Osteocyte (in vitro differentiated cells): ENCODE measurements at regions not wholly inside any gene's neighbourhood (a gene's known extent, or its start where the extent isn't known, plus 50 kb on each side); places are given as distances from the start of the nearest gene placed in this dataset.

Experiments
- DNase-seq: peaks from one replicate; pipeline ENCODE4 v3.0.0; 2021; ENCODE audit warnings: mixed read lengths; ENCODE audit not compliant: unreplicated experiment; ENCODE audit errors: extremely low spot score
- H3K27ac Mint-ChIP-seq: one replicate; pipeline ENCODE4 v1.8.0; 2021; ENCODE audit warnings: mild to moderate bottlenecking, mixed read lengths; ENCODE audit not compliant: unreplicated experiment
- H3K27me3 Mint-ChIP-seq: one replicate; pipeline ENCODE4 v1.8.0; 2021; ENCODE audit warnings: mixed read lengths; ENCODE audit not compliant: unreplicated experiment
- H3K36me3 Mint-ChIP-seq: one replicate; pipeline ENCODE4 v1.8.0; 2021; ENCODE audit warnings: mixed read lengths; ENCODE audit not compliant: unreplicated experiment
- H3K4me1 Mint-ChIP-seq: one replicate; pipeline ENCODE4 v1.8.0; 2021; ENCODE audit warnings: mixed read lengths; ENCODE audit not compliant: unreplicated experiment
- H3K4me3 Mint-ChIP-seq: one replicate; pipeline ENCODE4 v1.8.0; 2021; ENCODE audit warnings: mild to moderate bottlenecking, moderate library complexity, mixed read lengths; ENCODE audit not compliant: unreplicated experiment
- H3K9me3 Mint-ChIP-seq: one replicate; pipeline ENCODE4 v1.8.0; 2021; ENCODE audit warnings: mixed read lengths; ENCODE audit not compliant: unreplicated experiment
- TF ChIP-seq, protein P1 (sequence below): fragments of 200-600 bp; sonication (generic); IDR thresholded peaks from 2 replicates; pipeline ENCODE4 v1.5.0; 2021; ENCODE audit warnings: antibody characterized with exemption, mild to moderate bottlenecking, moderate library complexity

- no peak overlapping the region for H3K27ac Mint-ChIP-seq
- no peak for DNase-seq
- no peaks in the 10 kb centered on the region for H3K27me3 Mint-ChIP-seq
- TF ChIP-seq, protein P1, sequence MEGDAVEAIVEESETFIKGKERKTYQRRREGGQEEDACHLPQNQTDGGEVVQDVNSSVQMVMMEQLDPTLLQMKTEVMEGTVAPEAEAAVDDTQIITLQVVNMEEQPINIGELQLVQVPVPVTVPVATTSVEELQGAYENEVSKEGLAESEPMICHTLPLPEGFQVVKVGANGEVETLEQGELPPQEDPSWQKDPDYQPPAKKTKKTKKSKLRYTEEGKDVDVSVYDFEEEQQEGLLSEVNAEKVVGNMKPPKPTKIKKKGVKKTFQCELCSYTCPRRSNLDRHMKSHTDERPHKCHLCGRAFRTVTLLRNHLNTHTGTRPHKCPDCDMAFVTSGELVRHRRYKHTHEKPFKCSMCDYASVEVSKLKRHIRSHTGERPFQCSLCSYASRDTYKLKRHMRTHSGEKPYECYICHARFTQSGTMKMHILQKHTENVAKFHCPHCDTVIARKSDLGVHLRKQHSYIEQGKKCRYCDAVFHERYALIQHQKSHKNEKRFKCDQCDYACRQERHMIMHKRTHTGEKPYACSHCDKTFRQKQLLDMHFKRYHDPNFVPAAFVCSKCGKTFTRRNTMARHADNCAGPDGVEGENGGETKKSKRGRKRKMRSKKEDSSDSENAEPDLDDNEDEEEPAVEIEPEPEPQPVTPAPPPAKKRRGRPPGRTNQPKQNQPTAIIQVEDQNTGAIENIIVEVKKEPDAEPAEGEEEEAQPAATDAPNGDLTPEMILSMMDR: no peak
- peaks cover under 1% of the 10 kb centered on the region for H3K9me3 Mint-ChIP-seq
- H3K36me3 Mint-ChIP-seq: no peaks in the 10 kb centered on the region
- no peaks in the 10 kb centered on the region for H3K4me1 Mint-ChIP-seq
- H3K4me3 Mint-ChIP-seq: no peak overlapping the region
These were observed 114.7 kb upstream of the CELF2 start for GRCh38 chr10:10902951-10903350.

GRCh38 chr10:10903620-10904019 is 114.1 kb upstream of the CELF2 start:
- DNase-seq: no peak
- Mint-ChIP-seq H3K27ac (no peak overlapping the region), H3K9me3 (no peaks in the 10 kb centered on the region), H3K36me3 (no peaks in the 10 kb centered on the region), H3K4me3 (no peak overlapping the region), H3K4me1 (no peaks in the 10 kb centered on the region), H3K27me3 (no peaks in the 10 kb centered on the region)
- TF ChIP-seq, protein P1: no peak

- Mint-ChIP-seq H3K27me3 (no peaks in the 10 kb centered on the region), H3K36me3 (no peaks in the 10 kb centered on the region), H3K27ac (no peak overlapping the region), H3K9me3 (no peaks in the 10 kb centered on the region), H3K4me3 (no peak overlapping the region), H3K4me1 (peaks cover 22% of the 10 kb centered on the region)
- TF ChIP-seq, protein P1: no peak
- no peak for DNase-seq
These were observed 107.0 kb upstream of the CELF2 start for GRCh38 chr10:10910634-10911033.

- H3K9me3 Mint-ChIP-seq: no peaks in the 10 kb centered on the region
- H3K4me3 Mint-ChIP-seq: peak overlapping the region; percentile 61
- DNase-seq: no peak
- H3K27me3 Mint-ChIP-seq: no peaks in the 10 kb centered on the region
- H3K27ac Mint-ChIP-seq: peak overlapping the region; percentile 86
- H3K36me3 Mint-ChIP-seq: no peaks in the 10 kb centered on the region
- H3K4me1 Mint-ChIP-seq: peaks cover 22% of the 10 kb centered on the region
- TF ChIP-seq, protein P1: no peak
These were observed 106.6 kb upstream of the CELF2 start for GRCh38 chr10:10911035-10911434.

- Mint-ChIP-seq H3K9me3 (no peaks in the 10 kb centered on the region), H3K27me3 (no peaks in the 10 kb centered on the region), H3K4me3 (peak overlapping the region; percentile 61), H3K36me3 (no peaks in the 10 kb centered on the region), H3K27ac (peak overlapping the region; percentile 86), H3K4me1 (peaks cover 22% of the 10 kb centered on the region)
- TF ChIP-seq, protein P1: no peak
- DNase-seq: no peak
These were observed 106.2 kb upstream of the CELF2 start for GRCh38 chr10:10911471-10911921.
